ENCODE measurements at regions not wholly inside any gene's neighbourhood (a gene's known extent, or its start where the extent isn't known, plus 50 kb on each side); places are given as distances from the start of the nearest gene placed in this dataset.
"Not testable (repeated sequence)": the region's sequence is repeated elsewhere in the genome, so short reads cannot be mapped to it uniquely, and the experiment has no call there.

DNA sequence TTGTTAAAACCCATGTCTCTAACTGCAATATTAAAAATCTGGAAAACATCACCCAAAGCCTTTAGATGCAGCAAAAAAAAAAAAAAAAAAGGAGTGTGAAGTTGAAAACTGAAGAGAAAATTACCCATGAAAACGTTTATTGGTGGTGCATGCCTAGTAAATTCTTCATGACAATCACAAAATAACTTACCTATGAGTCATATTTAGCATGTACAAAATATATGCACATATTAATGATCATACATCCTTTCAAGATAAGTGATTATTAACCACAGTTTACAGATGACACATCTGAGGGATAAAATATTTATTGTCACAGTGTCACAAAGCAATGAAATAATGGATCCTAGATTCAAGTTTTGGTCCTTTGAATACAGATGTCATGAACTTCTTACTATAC is 505.2 kb upstream of the NR5A2 start:
- DNase-seq, result no peak

DNA sequence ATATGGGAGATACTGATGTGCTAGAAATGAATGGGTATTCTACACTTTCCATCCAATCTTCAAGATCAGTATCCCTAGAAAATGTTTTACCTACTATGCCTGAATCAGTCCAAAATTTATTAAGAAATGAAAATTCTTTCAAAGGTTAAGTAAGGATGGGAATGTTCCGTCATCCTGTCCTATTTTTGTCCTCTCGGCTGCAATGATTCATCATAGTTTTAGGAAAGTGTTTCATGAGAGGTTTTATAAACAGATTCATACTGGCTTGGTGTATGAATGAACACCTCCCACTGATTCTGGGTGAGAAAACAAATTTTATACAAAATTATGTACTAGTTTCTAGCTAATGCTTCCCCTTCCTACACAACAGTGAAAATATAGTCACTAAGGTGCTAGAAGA is 504.6 kb upstream of the NR5A2 start:
- no peak for DNase-seq

DNA sequence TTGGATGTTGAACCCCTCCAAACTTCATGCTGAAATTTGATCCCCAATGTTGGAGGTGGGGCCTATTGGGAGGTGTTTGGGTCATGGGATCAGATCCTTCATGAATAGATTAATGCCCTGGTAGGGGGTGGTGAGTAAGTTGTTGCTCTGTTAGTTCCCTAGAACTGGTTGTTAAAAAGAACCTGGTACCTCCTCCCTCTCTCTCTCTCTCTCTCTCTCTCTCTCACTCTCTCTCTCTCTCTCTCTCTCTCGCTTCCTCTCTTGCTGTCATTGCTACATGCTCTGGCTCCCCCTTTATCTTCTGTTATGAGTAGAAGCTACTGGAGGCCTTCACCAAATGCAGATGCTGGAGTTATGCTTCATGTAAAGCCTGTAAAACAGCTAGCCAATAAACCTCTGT is 498.2 kb upstream of the NR5A2 start:
- no peak for DNase-seq

DNA sequence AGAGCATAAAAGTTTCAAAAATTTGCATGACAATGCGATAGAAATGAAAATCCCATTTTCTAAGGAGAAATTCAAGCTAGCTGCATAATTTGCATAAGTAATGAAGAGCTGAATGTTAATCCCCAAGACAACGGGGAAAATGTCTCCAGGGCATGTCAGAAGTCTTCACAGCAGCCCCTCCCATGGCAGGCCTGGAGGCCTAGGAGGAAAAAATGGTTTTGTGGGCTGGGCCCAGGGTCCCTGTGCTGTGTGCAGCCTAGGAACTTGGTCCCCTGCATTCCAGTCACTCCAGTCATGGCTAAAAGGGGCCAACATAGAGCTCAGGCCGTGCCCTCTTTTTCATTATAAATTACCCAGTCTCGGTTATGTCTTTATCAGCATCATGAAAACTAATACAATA is 494.1 kb upstream of the NR5A2 start:
- not testable (repeated sequence) for DNase-seq

DNA sequence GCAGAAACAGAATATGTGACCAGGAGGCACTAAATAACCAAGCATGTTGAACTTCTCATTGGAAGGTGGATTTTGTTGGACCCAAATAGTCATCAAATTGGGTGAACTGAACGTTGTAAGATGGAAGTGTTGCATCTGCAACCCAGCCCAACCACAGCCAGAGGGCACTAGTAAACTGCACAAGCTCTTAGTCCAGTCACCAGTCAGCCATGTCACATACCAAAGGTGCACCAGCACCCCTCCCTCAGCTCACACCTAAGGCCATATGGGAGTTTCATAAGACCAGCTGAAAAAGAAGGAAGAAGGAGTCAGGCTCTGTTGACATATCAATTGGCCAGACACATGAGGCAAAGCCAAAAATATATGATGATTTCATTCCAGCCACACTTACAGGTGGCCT is 481.7 kb upstream of the NR5A2 start:
- no peak for DNase-seq

GRCh38 chr1:199546323-199546722 is 481.2 kb upstream of the NR5A2 start:
- no peak for DNase-seq

DNA sequence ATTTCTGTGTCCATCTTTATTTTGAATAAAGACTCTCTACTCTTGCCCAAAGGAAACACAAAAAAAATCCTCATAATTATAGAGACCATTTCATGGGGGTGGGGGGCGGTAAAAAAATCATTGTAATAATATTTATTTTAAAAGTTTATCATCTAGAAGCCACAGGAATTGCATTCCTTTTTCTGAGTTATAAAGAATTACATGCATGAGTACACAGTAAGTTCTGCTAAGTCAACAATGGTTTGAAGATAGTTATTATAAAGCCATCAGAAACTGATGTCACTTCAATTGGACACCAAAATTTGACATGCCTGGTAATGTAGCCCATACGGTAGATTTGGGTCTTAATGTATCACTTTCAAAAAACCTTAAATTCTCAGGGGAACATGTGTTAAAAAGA is 478.1 kb upstream of the NR5A2 start:
- DNase-seq, result no peak

DNA sequence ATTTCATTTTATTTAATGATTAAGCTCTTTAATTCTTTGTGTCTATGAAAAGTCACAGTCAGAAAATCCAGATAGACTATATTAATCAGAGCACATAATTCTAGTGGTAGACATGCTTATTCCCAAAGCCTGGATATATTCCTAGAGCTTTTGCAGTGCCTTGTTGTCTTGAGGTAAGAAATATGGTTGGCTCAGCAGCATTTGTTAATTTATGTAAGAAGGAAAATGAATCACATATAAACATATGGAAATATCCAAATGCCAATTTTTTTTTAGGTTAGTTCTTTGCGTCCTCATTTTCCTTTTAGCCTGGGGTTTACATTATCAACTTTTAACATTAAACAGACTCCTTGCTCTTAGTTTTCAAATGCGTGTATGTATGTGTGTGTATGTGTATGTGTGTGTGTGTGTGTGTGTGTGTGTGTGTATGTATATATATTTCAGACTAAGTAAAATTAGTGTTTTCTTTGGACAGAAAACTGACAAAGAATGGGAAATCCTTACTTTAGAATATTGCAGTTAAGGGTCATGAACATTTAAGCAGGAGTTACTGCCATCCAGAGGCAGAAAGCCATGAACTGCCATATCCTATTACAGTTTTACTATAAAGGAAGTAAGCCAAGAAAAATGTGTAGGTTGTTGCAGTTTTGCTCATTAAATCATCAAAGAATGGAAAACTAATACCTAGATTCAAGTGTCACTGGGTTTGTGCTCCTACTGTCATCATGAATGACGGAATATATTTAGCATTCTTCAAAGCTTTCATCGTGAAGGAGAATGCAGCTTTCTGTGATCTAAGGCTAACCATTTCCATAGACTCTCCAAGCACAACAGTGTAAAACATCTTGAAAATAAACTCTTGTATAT is 477.1 kb upstream of the NR5A2 start:
- peak; percentile 45 for DNase-seq

GRCh38 chr1:199551967-199552565 is 475.4 kb upstream of the NR5A2 start:
- DNase-seq, result peak; percentile 76

GRCh38 chr1:199553104-199553503 is 474.4 kb upstream of the NR5A2 start:
- DNase-seq, result no peak

- no peak for DNase-seq
Observed at GRCh38 chr1:199561334-199561733, 466.2 kb upstream of the NR5A2 start.

- DNase-seq, result no peak
Observed at GRCh38 chr1:199573047-199573446, 454.5 kb upstream of the NR5A2 start.

GRCh38 chr1:199574950-199575349 is 452.6 kb upstream of the NR5A2 start:
- no peak for DNase-seq

- DNase-seq, result no peak
Observed at GRCh38 chr1:199580300-199580699, 447.2 kb upstream of the NR5A2 start.

GRCh38 chr1:199585392-199585791 is 442.1 kb upstream of the NR5A2 start:
- DNase-seq, result no peak

DNA sequence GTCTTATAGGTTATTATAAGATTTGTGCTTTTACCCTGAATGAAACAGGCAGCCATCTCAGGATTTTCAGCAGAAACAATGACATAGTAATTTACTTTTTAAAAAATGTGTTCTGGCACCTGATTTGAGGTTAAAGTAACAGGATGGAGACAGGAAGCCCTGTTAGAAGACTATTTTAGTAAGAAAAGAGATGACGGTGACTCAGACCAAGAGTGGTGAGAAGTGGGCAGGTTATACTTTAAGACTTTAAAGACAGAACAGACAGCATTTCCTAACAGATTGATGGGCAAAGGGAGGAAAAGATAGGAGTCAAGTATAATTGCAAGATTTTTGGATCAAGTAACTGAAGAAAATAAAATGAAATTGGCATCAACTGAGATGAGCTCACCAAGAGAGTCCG is 436.8 kb upstream of the NR5A2 start:
- no peak for DNase-seq

DNA sequence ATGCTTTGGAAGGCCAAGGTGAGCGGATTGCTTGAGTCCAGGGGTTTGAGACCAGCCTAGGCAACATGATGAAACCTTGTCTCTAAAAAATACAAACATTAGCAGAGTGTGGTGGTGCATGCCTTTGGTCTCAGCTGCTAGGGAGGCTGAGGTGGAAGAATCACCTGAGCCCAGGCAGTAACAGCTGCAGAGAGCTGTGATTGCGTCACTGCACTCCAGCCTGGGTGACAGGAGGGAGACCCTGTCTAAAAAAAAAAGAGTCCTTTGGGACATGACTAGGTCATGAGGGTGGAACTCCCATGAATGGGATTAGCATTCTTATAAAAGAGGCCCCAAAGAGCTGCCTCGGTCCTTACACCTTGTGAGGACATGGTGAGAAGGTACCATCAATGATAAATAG is 436.0 kb upstream of the NR5A2 start:
- DNase-seq, result no peak

- DNase-seq, result no peak
Observed at GRCh38 chr1:199593475-199593874, 434.0 kb upstream of the NR5A2 start.

DNA sequence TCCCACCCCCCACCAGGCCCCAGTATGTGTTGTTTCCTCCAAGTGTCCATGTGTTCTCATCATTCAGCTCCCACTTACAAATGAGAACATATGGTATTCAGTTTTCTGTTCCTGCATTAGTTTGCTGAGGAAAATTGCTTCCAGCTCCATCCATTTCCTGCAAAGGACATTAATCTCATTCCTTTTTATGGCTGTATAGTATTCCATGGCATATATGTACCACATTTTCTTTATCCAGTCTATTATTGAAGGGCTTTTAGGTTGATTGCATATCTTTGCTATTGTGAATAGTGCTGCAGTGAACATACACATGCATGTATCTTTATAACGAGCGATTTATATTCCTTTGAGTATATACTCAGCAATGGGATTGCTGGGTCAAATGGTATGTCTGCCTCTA is 431.1 kb upstream of the NR5A2 start:
- not testable (repeated sequence) for DNase-seq

- no peak for DNase-seq
Observed at GRCh38 chr1:199597152-199597551, 430.4 kb upstream of the NR5A2 start.

DNA sequence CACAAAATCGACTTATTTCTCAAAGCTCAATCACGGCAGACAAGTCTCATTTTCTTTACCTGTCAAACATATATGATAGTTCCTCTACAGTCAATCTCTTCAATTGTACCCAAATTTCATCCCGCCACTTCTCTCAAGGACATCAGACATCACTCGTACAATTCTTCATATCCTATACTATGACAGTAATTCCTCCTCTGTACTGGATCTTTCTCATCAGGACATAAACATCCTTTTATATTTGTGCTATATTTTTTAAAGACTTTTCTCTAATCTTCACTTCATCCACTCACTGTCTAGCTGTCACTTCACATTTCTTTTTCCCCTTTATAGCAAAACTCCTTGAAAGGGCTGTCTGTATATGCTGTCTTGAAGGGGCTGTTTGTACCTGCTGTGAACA is 419.1 kb upstream of the NR5A2 start:
- DNase-seq, result no peak

GRCh38 chr1:199612976-199613774 is 414.3 kb upstream of the NR5A2 start:
- no peak for DNase-seq

GRCh38 chr1:199616947-199617346 is 410.6 kb upstream of the NR5A2 start:
- DNase-seq, result no peak
